Left lung (tissue), 4 donors: ENCODE measurements at regions not wholly inside any gene's neighbourhood (a gene's known extent, or its start where the extent isn't known, plus 50 kb on each side); places are given as distances from the start of the nearest gene placed in this dataset.

ENCODE experiments used
- ATAC-seq: fragments of 200-7000 bp; cut with Tn5 transposase; one replicate; pipeline ENCODE4 v1.9.1; 2020; ENCODE audit warnings: moderate library complexity
- DNase-seq, 4 donors: peaks; one replicate each; pipeline ENCODE4 v3.0.0-alpha.2; 2013 to 2020
- H3K27ac ChIP-seq, 2 donors: fragments of 200-600 bp; sonication (generic) in 1 of 2; one replicate each; pipeline versions ENCODE4 v1.5.0 to v1.8.0; 2020 to 2021
- H3K27me3 ChIP-seq, 2 donors: fragments of 200-600 bp; sonication (generic) in 1 of 2; one replicate each; pipeline versions ENCODE4 v1.5.0 to v1.8.0; 2020 to 2021
- H3K36me3 ChIP-seq, 2 donors: fragments of 200-600 bp; sonication (generic) in 1 of 2; one replicate each; pipeline versions ENCODE4 v1.5.0 to v1.8.0; 2020 to 2021
- H3K4me1 ChIP-seq, 2 donors: fragments of 200-600 bp; one replicate each; pipeline ENCODE4 v1.8.0; 2021
- H3K4me3 ChIP-seq, 2 donors: fragments of 200-600 bp; sonication (generic) in 1 of 2; one replicate each; pipeline versions ENCODE4 v1.5.0 to v1.8.0; 2020 to 2021; ENCODE audit warnings: mild to moderate bottlenecking in 1 of 2
- H3K9me3 ChIP-seq, 2 donors: fragments of 200-600 bp; sonication (generic) in 1 of 2; one replicate each; pipeline versions ENCODE4 v1.5.0 to v1.8.0; 2020 to 2021
- intact Hi-C, 2 donors: fragments of 100-400 bp; cut with DNase I; formaldehyde crosslinking; loops; one replicate each; pipeline versions ENCODE4 v1.11.2 to v1.14.2; 2022
- TF ChIP-seq, protein P1 (sequence below), 2 donors: fragments of 200-600 bp; sonication (generic) in 1 of 2; IDR thresholded peaks; one replicate each; pipeline versions ENCODE4 v1.5.0 to v1.8.0; 2021; ENCODE audit warnings: antibody characterized with exemption in 2 of 2
- donor health status: DM: no; HTN: yes; CAD: no.
- donor health status: DM: no; HTN: no; CAD: no.

DNA sequence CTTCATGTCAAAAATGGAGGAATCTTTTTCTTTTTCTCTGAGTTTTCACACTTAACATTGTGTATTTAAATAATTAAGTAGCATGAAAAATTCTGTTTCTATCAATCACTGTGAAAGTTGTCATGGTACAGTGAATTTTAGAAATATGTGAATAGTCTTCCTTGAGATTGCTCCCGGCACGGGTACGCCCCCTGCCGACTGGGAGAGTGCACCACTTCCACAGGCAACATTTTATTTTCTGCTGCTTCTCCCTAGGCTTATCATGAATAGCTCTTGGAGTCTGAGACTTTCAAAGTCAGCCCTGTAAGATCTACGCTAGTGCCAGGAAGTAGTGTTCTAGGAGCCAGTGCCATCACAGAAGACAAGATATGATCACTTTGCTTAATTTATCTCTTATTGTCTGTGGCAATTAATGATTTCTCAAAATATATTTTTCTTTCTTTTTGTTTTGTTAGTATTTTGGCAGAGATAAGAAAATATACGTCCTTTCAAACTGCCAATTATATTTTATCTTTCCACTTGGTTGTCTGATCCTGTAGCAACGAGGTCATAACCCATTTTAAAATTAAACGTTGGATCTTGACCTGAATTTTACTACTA, 763.8 kb upstream of the AADAT start:
- no peaks in the 10 kb centered on the region for H3K4me1 ChIP-seq
- H3K27me3 ChIP-seq = no peaks in the 10 kb centered on the region
- no peak overlapping the region for H3K27ac ChIP-seq
- ATAC-seq (peak; percentile 80), DNase-seq (peak in 3 of 4 donors; percentile 31 to 67 (median 35))
- TF ChIP-seq, protein P1, sequence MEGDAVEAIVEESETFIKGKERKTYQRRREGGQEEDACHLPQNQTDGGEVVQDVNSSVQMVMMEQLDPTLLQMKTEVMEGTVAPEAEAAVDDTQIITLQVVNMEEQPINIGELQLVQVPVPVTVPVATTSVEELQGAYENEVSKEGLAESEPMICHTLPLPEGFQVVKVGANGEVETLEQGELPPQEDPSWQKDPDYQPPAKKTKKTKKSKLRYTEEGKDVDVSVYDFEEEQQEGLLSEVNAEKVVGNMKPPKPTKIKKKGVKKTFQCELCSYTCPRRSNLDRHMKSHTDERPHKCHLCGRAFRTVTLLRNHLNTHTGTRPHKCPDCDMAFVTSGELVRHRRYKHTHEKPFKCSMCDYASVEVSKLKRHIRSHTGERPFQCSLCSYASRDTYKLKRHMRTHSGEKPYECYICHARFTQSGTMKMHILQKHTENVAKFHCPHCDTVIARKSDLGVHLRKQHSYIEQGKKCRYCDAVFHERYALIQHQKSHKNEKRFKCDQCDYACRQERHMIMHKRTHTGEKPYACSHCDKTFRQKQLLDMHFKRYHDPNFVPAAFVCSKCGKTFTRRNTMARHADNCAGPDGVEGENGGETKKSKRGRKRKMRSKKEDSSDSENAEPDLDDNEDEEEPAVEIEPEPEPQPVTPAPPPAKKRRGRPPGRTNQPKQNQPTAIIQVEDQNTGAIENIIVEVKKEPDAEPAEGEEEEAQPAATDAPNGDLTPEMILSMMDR (IDR thresholded peaks at IDR 0.05) = peak; percentile 34 to 60
- no peaks in the 10 kb centered on the region for H3K9me3 ChIP-seq
- H3K4me3 ChIP-seq = no peak overlapping the region
- H3K36me3 ChIP-seq = no peaks in the 10 kb centered on the region
- intact Hi-C loops = no loop called here

DNA sequence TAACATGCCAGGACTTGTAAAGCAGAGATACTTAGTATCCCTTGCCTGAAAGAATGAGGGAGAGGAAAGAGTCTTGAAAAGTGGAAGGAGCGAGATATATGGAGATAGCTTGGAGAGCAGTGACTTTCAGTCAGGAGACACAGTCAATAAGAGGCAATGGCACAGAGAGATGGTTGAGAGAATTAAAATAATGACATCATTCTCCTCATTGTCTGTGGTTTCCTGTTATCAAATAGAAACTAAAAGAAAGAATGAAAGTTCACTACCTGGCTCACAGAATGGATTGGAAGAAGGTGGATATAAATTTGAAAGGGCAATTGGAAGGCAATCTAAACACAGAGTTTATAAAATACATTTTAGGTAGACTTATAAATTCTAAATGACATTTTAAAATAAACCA, 760.2 kb upstream of the AADAT start:
- ATAC-seq (no peak), DNase-seq (no peak)
- no peaks in the 10 kb centered on the region for H3K36me3 ChIP-seq
- no peak overlapping the region for H3K27ac ChIP-seq
- H3K4me1 ChIP-seq = no peaks in the 10 kb centered on the region
- intact Hi-C loops = no loop called here
- TF ChIP-seq, protein P1 (IDR thresholded peaks at IDR 0.05) = no peak
- no peak overlapping the region for H3K4me3 ChIP-seq
- no peaks in the 10 kb centered on the region for H3K9me3 ChIP-seq
- H3K27me3 ChIP-seq = no peaks in the 10 kb centered on the region

DNA sequence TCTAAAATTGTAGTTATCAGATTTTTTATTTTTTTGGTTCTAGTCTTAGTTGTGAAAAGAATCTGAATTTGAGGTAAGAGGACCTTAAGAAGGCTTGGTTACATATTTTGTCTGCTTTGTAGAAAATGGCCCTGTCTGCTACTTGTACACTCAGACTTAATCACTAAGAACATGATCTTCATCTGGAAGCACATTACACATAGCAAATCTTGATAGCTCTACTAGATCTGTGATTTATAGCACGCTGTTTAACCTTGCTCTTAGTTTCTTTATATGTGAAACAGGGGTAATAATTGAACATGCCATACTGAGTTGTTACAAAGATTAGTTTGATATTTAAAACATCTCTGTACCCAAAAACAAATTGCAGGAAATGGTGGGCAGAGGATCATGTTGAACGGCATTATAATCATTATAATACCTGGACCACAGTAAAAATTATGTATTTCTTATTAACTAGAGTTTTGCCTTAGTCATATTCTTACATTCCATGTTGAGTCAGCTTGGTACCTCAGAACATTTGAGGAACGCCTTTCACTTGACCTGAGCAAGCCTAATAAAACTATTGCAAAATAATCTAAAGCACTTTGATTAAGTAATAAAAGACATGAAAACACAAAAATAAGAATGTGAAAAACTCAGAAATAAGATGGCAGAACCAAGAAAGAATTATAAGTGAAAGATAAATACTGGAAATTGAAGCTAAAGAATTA, 738.0 kb upstream of the AADAT start:
- intact Hi-C loops = no loop called here
- no peaks in the 10 kb centered on the region for H3K36me3 ChIP-seq
- ATAC-seq = no peak
- H3K27me3 ChIP-seq = no peaks in the 10 kb centered on the region
- H3K4me1 ChIP-seq = no peaks in the 10 kb centered on the region
- H3K4me3 ChIP-seq = no peak overlapping the region
- TF ChIP-seq, protein P1 (IDR thresholded peaks at IDR 0.05) = no peak
- H3K9me3 ChIP-seq = no peaks in the 10 kb centered on the region
- DNase-seq = no peak
- H3K27ac ChIP-seq = no peak overlapping the region

DNA sequence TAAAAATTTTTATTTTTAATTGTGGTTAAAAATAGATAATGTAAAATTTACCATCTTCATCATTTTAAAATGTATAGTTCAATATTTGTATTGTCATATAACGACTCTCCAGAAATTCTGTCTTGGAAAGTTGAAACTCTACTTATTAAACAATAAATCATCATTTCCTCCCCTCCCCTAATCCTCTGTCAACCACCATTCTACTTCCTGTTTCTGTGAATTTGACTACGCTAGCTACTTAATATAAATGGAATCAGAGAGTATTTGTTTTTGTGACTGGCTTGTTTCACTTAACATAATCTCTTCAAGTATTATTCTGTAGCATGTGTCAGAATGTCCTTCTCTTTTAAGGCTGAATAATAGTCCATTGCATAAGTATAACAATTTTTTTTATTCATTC, 729.0 kb upstream of the AADAT start:
- intact Hi-C loops = no loop called here
- DNase-seq = no peak
- Histone ChIP-seq H3K27ac (no peak overlapping the region), H3K36me3 (no peaks in the 10 kb centered on the region), H3K4me3 (no peak overlapping the region), H3K27me3 (no peaks in the 10 kb centered on the region), H3K9me3 (peaks cover 0 to 16% of the 10 kb centered on the region in 2 donors), H3K4me1 (no peaks in the 10 kb centered on the region)
- TF ChIP-seq, protein P1 (IDR thresholded peaks at IDR 0.05) = no peak
- no peak for ATAC-seq

DNA sequence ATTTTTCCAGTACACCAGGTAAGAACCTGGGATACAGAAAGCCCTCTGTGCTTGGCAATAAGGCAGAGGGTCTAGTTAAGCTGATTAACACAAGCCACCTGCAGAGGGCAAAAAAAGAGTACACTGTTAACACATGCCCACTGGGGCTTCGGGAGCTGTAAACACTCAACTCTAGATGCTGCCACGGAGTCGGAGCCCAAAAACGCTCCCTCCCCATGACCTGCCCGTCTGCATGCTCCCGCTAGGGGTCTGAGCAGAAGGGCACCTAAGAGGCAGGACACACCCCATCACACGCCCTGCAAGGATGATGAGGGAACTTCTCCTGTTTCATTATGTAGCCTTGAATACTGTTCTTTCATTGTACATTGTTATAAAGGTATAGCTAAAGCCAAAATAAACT, 715.6 kb upstream of the AADAT start:
- no peaks in the 10 kb centered on the region for H3K4me1 ChIP-seq
- ATAC-seq (no peak), DNase-seq (peak in 1 of 4 donors; percentile 34)
- peaks cover 0 to 9% of the 10 kb centered on the region in 2 donors for H3K9me3 ChIP-seq
- H3K27ac ChIP-seq = no peak overlapping the region
- intact Hi-C loops = no loop called here
- no peak overlapping the region for H3K4me3 ChIP-seq
- H3K36me3 ChIP-seq = no peaks in the 10 kb centered on the region
- no peaks in the 10 kb centered on the region for H3K27me3 ChIP-seq
- TF ChIP-seq, protein P1 (IDR thresholded peaks at IDR 0.05) = no peak
